ENCODE measurements at regions not wholly inside any gene's neighbourhood (a gene's known extent, or its start where the extent isn't known, plus 50 kb on each side); places are given as distances from the start of the nearest gene placed in this dataset.
"Not testable (repeated sequence)": the region's sequence is repeated elsewhere in the genome, so short reads cannot be mapped to it uniquely, and the experiment has no call there.

- no peak overlapping the region for H3K4me3 ChIP-seq (ENCODE audit: low read length)
- no peaks in the 10 kb centered on the region for H3K4me1 ChIP-seq (ENCODE audit: control insufficient read depth, insufficient read depth, low read length)
- no CpG with 5 or more reads among the region's 4 CpGs for WGBS (ENCODE audit: insufficient coverage, insufficient read length)
- no peak for DNase-seq (ENCODE audit: low read depth, low spot score)
- no peaks in the 10 kb centered on the region for H3K27me3 ChIP-seq (ENCODE audit: control insufficient read depth, insufficient read depth, low read length)
- no peaks in the 10 kb centered on the region for H3K36me3 ChIP-seq (ENCODE audit: control insufficient read depth, insufficient read depth, low read length)
- no peak overlapping the region for H3K27ac ChIP-seq (ENCODE audit: low read length)
- no peaks in the 10 kb centered on the region for H3K9me3 ChIP-seq (ENCODE audit: control insufficient read depth, insufficient read depth, low read length)
Observed at GRCh38 chr5:164146223-164146622, 640.8 kb downstream of the MAT2B start.

- Histone ChIP-seq H3K36me3 (ENCODE audit: control insufficient read depth, insufficient read depth, low read length) (no peaks in the 10 kb centered on the region), H3K9me3 (ENCODE audit: control insufficient read depth, insufficient read depth, low read length) (no peaks in the 10 kb centered on the region), H3K27ac (ENCODE audit: low read length) (no peak overlapping the region), H3K4me3 (ENCODE audit: low read length) (no peak overlapping the region), H3K27me3 (ENCODE audit: control insufficient read depth, insufficient read depth, low read length) (no peaks in the 10 kb centered on the region), H3K4me1 (ENCODE audit: control insufficient read depth, insufficient read depth, low read length) (no peaks in the 10 kb centered on the region)
- peak; percentile 11 for DNase-seq (ENCODE audit: low read depth, low spot score)
- WGBS (ENCODE audit: insufficient coverage, insufficient read length), result 100% methylated on average over 1 of the region's 4 CpGs
Observed at GRCh38 chr5:164148292-164148691, 642.9 kb downstream of the MAT2B start.

GRCh38 chr5:164152539-164152938 is 647.1 kb downstream of the MAT2B start:
- not testable (repeated sequence) for H3K4me3 ChIP-seq (ENCODE audit: low read length); H3K27me3 ChIP-seq (ENCODE audit: control insufficient read depth, insufficient read depth, low read length); H3K27ac ChIP-seq (ENCODE audit: low read length); H3K36me3 ChIP-seq (ENCODE audit: control insufficient read depth, insufficient read depth, low read length); H3K4me1 ChIP-seq (ENCODE audit: control insufficient read depth, insufficient read depth, low read length); H3K9me3 ChIP-seq (ENCODE audit: control insufficient read depth, insufficient read depth, low read length); DNase-seq (ENCODE audit: low read depth, low spot score)
- WGBS (ENCODE audit: insufficient coverage, insufficient read length), result no CpG with 5 or more reads among the region's 1 CpG

- Histone ChIP-seq H3K36me3 (ENCODE audit: control insufficient read depth, insufficient read depth, low read length) (no peaks in the 10 kb centered on the region), H3K4me3 (ENCODE audit: low read length) (no peak overlapping the region), H3K9me3 (ENCODE audit: control insufficient read depth, insufficient read depth, low read length) (no peaks in the 10 kb centered on the region), H3K4me1 (ENCODE audit: control insufficient read depth, insufficient read depth, low read length) (no peaks in the 10 kb centered on the region), H3K27ac (ENCODE audit: low read length) (no peak overlapping the region), H3K27me3 (ENCODE audit: control insufficient read depth, insufficient read depth, low read length) (no peaks in the 10 kb centered on the region)
- DNase-seq (ENCODE audit: low read depth, low spot score), result no peak
- WGBS (ENCODE audit: insufficient coverage, insufficient read length), result no CpG with 5 or more reads among the region's 4 CpGs
Observed at GRCh38 chr5:164153469-164154172, 648.2 kb downstream of the MAT2B start.

- no peaks in the 10 kb centered on the region for H3K4me1 ChIP-seq (ENCODE audit: control insufficient read depth, insufficient read depth, low read length)
- H3K27me3 ChIP-seq (ENCODE audit: control insufficient read depth, insufficient read depth, low read length), result no peaks in the 10 kb centered on the region
- DNase-seq (ENCODE audit: low read depth, low spot score), result no peak
- no peak overlapping the region for H3K27ac ChIP-seq (ENCODE audit: low read length)
- H3K36me3 ChIP-seq (ENCODE audit: control insufficient read depth, insufficient read depth, low read length), result no peaks in the 10 kb centered on the region
- H3K9me3 ChIP-seq (ENCODE audit: control insufficient read depth, insufficient read depth, low read length), result no peaks in the 10 kb centered on the region
- no peak overlapping the region for H3K4me3 ChIP-seq (ENCODE audit: low read length)
- WGBS (ENCODE audit: insufficient coverage, insufficient read length), result no CpG with 5 or more reads among the region's 5 CpGs
Observed at GRCh38 chr5:164170814-164171213, 665.4 kb downstream of the MAT2B start.

GRCh38 chr5:164175083-164175482 is 669.7 kb downstream of the MAT2B start:
- DNase-seq (ENCODE audit: low read depth, low spot score), result no peak
- H3K27me3 ChIP-seq (ENCODE audit: control insufficient read depth, insufficient read depth, low read length), result no peaks in the 10 kb centered on the region
- no peaks in the 10 kb centered on the region for H3K4me1 ChIP-seq (ENCODE audit: control insufficient read depth, insufficient read depth, low read length)
- no CpG with 5 or more reads among the region's 2 CpGs for WGBS (ENCODE audit: insufficient coverage, insufficient read length)
- H3K4me3 ChIP-seq (ENCODE audit: low read length), result no peak overlapping the region
- H3K27ac ChIP-seq (ENCODE audit: low read length), result no peak overlapping the region
- no peaks in the 10 kb centered on the region for H3K36me3 ChIP-seq (ENCODE audit: control insufficient read depth, insufficient read depth, low read length)
- no peaks in the 10 kb centered on the region for H3K9me3 ChIP-seq (ENCODE audit: control insufficient read depth, insufficient read depth, low read length)

GRCh38 chr5:164179406-164179805 is 674.0 kb downstream of the MAT2B start:
- no peak overlapping the region for H3K27ac ChIP-seq (ENCODE audit: low read length)
- no peaks in the 10 kb centered on the region for H3K27me3 ChIP-seq (ENCODE audit: control insufficient read depth, insufficient read depth, low read length)
- H3K36me3 ChIP-seq (ENCODE audit: control insufficient read depth, insufficient read depth, low read length), result no peaks in the 10 kb centered on the region
- no peak for DNase-seq (ENCODE audit: low read depth, low spot score)
- no peak overlapping the region for H3K4me3 ChIP-seq (ENCODE audit: low read length)
- WGBS (ENCODE audit: insufficient coverage, insufficient read length), result no CpG with 5 or more reads among the region's 2 CpGs
- H3K4me1 ChIP-seq (ENCODE audit: control insufficient read depth, insufficient read depth, low read length), result peaks cover 2% of the 10 kb centered on the region; the same call in 1 of the 2 replicates
- no peaks in the 10 kb centered on the region for H3K9me3 ChIP-seq (ENCODE audit: control insufficient read depth, insufficient read depth, low read length)

GRCh38 chr5:164181604-164182003 is 676.2 kb downstream of the MAT2B start:
- no peaks in the 10 kb centered on the region for H3K9me3 ChIP-seq (ENCODE audit: control insufficient read depth, insufficient read depth, low read length)
- DNase-seq (ENCODE audit: low read depth, low spot score), result no peak
- H3K36me3 ChIP-seq (ENCODE audit: control insufficient read depth, insufficient read depth, low read length), result no peaks in the 10 kb centered on the region
- H3K27ac ChIP-seq (ENCODE audit: low read length), result no peak overlapping the region
- no CpG with 5 or more reads among the region's 1 CpG for WGBS (ENCODE audit: insufficient coverage, insufficient read length)
- H3K4me1 ChIP-seq (ENCODE audit: control insufficient read depth, insufficient read depth, low read length), result peaks cover 2% of the 10 kb centered on the region; the same call in 1 of the 2 replicates
- H3K27me3 ChIP-seq (ENCODE audit: control insufficient read depth, insufficient read depth, low read length), result no peaks in the 10 kb centered on the region
- H3K4me3 ChIP-seq (ENCODE audit: low read length), result no peak overlapping the region

GRCh38 chr5:164184158-164184557 is 678.7 kb downstream of the MAT2B start:
- Histone ChIP-seq H3K36me3 (ENCODE audit: control insufficient read depth, insufficient read depth, low read length) (no peaks in the 10 kb centered on the region), H3K4me1 (ENCODE audit: control insufficient read depth, insufficient read depth, low read length) (peaks cover 2% of the 10 kb centered on the region; the same call in 1 of the 2 replicates), H3K4me3 (ENCODE audit: low read length) (no peak overlapping the region), H3K9me3 (ENCODE audit: control insufficient read depth, insufficient read depth, low read length) (no peaks in the 10 kb centered on the region), H3K27ac (ENCODE audit: low read length) (no peak overlapping the region), H3K27me3 (ENCODE audit: control insufficient read depth, insufficient read depth, low read length) (no peaks in the 10 kb centered on the region)
- peak; percentile 18 for DNase-seq (ENCODE audit: low read depth, low spot score)
- no CpG with 5 or more reads among the region's 3 CpGs for WGBS (ENCODE audit: insufficient coverage, insufficient read length)

GRCh38 chr5:164185000-164185399 is 679.6 kb downstream of the MAT2B start:
- Histone ChIP-seq H3K27ac (ENCODE audit: low read length) (no peak overlapping the region), H3K4me1 (ENCODE audit: control insufficient read depth, insufficient read depth, low read length) (peaks cover 2% of the 10 kb centered on the region; the same call in 1 of the 2 replicates), H3K27me3 (ENCODE audit: control insufficient read depth, insufficient read depth, low read length) (no peaks in the 10 kb centered on the region), H3K36me3 (ENCODE audit: control insufficient read depth, insufficient read depth, low read length) (no peaks in the 10 kb centered on the region), H3K9me3 (ENCODE audit: control insufficient read depth, insufficient read depth, low read length) (no peaks in the 10 kb centered on the region), H3K4me3 (ENCODE audit: low read length) (no peak overlapping the region)
- no peak for DNase-seq (ENCODE audit: low read depth, low spot score)
- WGBS (ENCODE audit: insufficient coverage, insufficient read length), result no CpG with 5 or more reads among the region's 5 CpGs

- Histone ChIP-seq H3K27me3 (ENCODE audit: control insufficient read depth, insufficient read depth, low read length) (no peaks in the 10 kb centered on the region), H3K4me3 (ENCODE audit: low read length) (no peak overlapping the region), H3K36me3 (ENCODE audit: control insufficient read depth, insufficient read depth, low read length) (no peaks in the 10 kb centered on the region), H3K4me1 (ENCODE audit: control insufficient read depth, insufficient read depth, low read length) (peaks cover 2% of the 10 kb centered on the region; the same call in 1 of the 2 replicates), H3K27ac (ENCODE audit: low read length) (no peak overlapping the region), H3K9me3 (ENCODE audit: control insufficient read depth, insufficient read depth, low read length) (no peaks in the 10 kb centered on the region)
- no peak for DNase-seq (ENCODE audit: low read depth, low spot score)
- no CpG with 5 or more reads among the region's 3 CpGs for WGBS (ENCODE audit: insufficient coverage, insufficient read length)
Observed at GRCh38 chr5:164186550-164186949, 681.1 kb downstream of the MAT2B start.
